ENCODE measurements at regions not wholly inside any gene's neighbourhood (a gene's known extent, or its start where the extent isn't known, plus 50 kb on each side); places are given as distances from the start of the nearest gene placed in this dataset.
"Not testable (repeated sequence)": the region's sequence is repeated elsewhere in the genome, so short reads cannot be mapped to it uniquely, and the experiment has no call there.

GRCh38 chr7:42661312-42661711 is 250.6 kb downstream of the C7orf25 start:
- Histone ChIP-seq H3K36me3 (no peaks in the 10 kb centered on the region), H3K9me3 (no peaks in the 10 kb centered on the region), H3K27me3 (no peaks in the 10 kb centered on the region), H3K27ac (no peak overlapping the region), H3K4me3 (no peak overlapping the region), H3K4me1 (no peaks in the 10 kb centered on the region), H3K9ac (ENCODE audit: low read depth in 2 of 2, low read length in 2 of 2) (no peak overlapping the region)
- TF ChIP-seq CTCF (IDR thresholded peaks at IDR 0.05) = no peak
- intact Hi-C loops (cut with DNase I) = no loop called here
- DNase-seq = no peak

- intact Hi-C loops (cut with DNase I) = no loop called here
- no peak for TF ChIP-seq CTCF (IDR thresholded peaks at IDR 0.05)
- Histone ChIP-seq H3K27me3 (no peaks in the 10 kb centered on the region), H3K36me3 (no peaks in the 10 kb centered on the region), H3K9ac (ENCODE audit: low read depth in 2 of 2, low read length in 2 of 2) (no peak overlapping the region), H3K27ac (no peak overlapping the region), H3K4me3 (no peak overlapping the region), H3K4me1 (no peaks in the 10 kb centered on the region), H3K9me3 (no peaks in the 10 kb centered on the region)
- no peak for DNase-seq
Measured at GRCh38 chr7:42650701-42651100, 261.2 kb downstream of the C7orf25 start.

- no peaks in the 10 kb centered on the region for H3K4me1 ChIP-seq
- DNase-seq = no peak
- no peak for TF ChIP-seq CTCF (IDR thresholded peaks at IDR 0.05)
- H3K36me3 ChIP-seq = no peaks in the 10 kb centered on the region
- no peaks in the 10 kb centered on the region for H3K9me3 ChIP-seq
- H3K4me3 ChIP-seq = no peak overlapping the region
- H3K27ac ChIP-seq = no peak overlapping the region
- intact Hi-C loops (cut with DNase I) = no loop called here
- no peak overlapping the region for H3K9ac ChIP-seq (ENCODE audit: low read depth in 2 of 2, low read length in 2 of 2)
- no peaks in the 10 kb centered on the region for H3K27me3 ChIP-seq
Measured at GRCh38 chr7:42650171-42650570, 261.7 kb downstream of the C7orf25 start.

- H3K36me3 ChIP-seq = no peaks in the 10 kb centered on the region
- no peaks in the 10 kb centered on the region for H3K4me1 ChIP-seq
- no peak overlapping the region for H3K27ac ChIP-seq
- H3K4me3 ChIP-seq = no peak overlapping the region
- no peaks in the 10 kb centered on the region for H3K27me3 ChIP-seq
- no peak for DNase-seq
- intact Hi-C loops (cut with DNase I) = no loop called here
- TF ChIP-seq CTCF (IDR thresholded peaks at IDR 0.05) = no peak
- H3K9me3 ChIP-seq = no peaks in the 10 kb centered on the region
- no peak overlapping the region for H3K9ac ChIP-seq (ENCODE audit: low read depth in 2 of 2, low read length in 2 of 2)
Measured at GRCh38 chr7:42645906-42646305, 266.0 kb downstream of the C7orf25 start.

GRCh38 chr7:42642699-42643098 is 269.2 kb downstream of the C7orf25 start:
- no peak for DNase-seq
- intact Hi-C loops (cut with DNase I) = no loop called here
- TF ChIP-seq CTCF (IDR thresholded peaks at IDR 0.05) = no peak
- no peak overlapping the region for H3K4me3 ChIP-seq
- H3K9me3 ChIP-seq = no peaks in the 10 kb centered on the region
- H3K27ac ChIP-seq = no peak overlapping the region
- H3K4me1 ChIP-seq = no peaks in the 10 kb centered on the region
- H3K9ac ChIP-seq (ENCODE audit: low read depth in 2 of 2, low read length in 2 of 2) = no peak overlapping the region
- H3K27me3 ChIP-seq = no peaks in the 10 kb centered on the region
- H3K36me3 ChIP-seq = no peaks in the 10 kb centered on the region

- TF ChIP-seq CTCF (IDR thresholded peaks at IDR 0.05) = no peak
- no peak overlapping the region for H3K4me3 ChIP-seq
- no peak for DNase-seq
- H3K4me1 ChIP-seq = no peaks in the 10 kb centered on the region
- intact Hi-C loops (cut with DNase I) = no loop called here
- no peak overlapping the region for H3K9ac ChIP-seq (ENCODE audit: low read depth in 2 of 2, low read length in 2 of 2)
- no peaks in the 10 kb centered on the region for H3K27me3 ChIP-seq
- H3K36me3 ChIP-seq = no peaks in the 10 kb centered on the region
- H3K27ac ChIP-seq = no peak overlapping the region
- no peaks in the 10 kb centered on the region for H3K9me3 ChIP-seq
Measured at GRCh38 chr7:42639930-42640329, 271.9 kb downstream of the C7orf25 start.

GRCh38 chr7:42636380-42636779 is 275.5 kb downstream of the C7orf25 start:
- H3K9ac ChIP-seq (ENCODE audit: low read depth in 2 of 2, low read length in 2 of 2); intact Hi-C loops (cut with DNase I); DNase-seq; H3K4me3 ChIP-seq; H3K27ac ChIP-seq; H3K36me3 ChIP-seq; H3K9me3 ChIP-seq; H3K4me1 ChIP-seq; H3K27me3 ChIP-seq: not testable (repeated sequence)

Measured in colonic mucosa (tissue), 4 donors.